Retinal pigment epithelial cell (primary cell): ENCODE measurements at regions not wholly inside any gene's neighbourhood (a gene's known extent, or its start where the extent isn't known, plus 50 kb on each side); places are given as distances from the start of the nearest gene placed in this dataset.
"Not testable (repeated sequence)": the region's sequence is repeated elsewhere in the genome, so short reads cannot be mapped to it uniquely, and the experiment has no call there.

Experiments
- DNase-seq: peaks from one replicate; pipeline ENCODE4 v3.0.0-alpha.2; 2010; ENCODE audit warnings: low read depth
- H3K4me3 ChIP-seq: 2 replicates; pipeline ENCODE4 v1.5.1; 2011; ENCODE audit warnings: mild to moderate bottlenecking, low read length, control low read depth, moderate library complexity
- TF ChIP-seq, protein P1 (sequence below): conservative IDR thresholded peaks from 2 replicates; pipeline ENCODE4 v1.5.1; 2011; ENCODE audit warnings: low read depth, low read length, control low read depth, inconsistent platforms

DNA sequence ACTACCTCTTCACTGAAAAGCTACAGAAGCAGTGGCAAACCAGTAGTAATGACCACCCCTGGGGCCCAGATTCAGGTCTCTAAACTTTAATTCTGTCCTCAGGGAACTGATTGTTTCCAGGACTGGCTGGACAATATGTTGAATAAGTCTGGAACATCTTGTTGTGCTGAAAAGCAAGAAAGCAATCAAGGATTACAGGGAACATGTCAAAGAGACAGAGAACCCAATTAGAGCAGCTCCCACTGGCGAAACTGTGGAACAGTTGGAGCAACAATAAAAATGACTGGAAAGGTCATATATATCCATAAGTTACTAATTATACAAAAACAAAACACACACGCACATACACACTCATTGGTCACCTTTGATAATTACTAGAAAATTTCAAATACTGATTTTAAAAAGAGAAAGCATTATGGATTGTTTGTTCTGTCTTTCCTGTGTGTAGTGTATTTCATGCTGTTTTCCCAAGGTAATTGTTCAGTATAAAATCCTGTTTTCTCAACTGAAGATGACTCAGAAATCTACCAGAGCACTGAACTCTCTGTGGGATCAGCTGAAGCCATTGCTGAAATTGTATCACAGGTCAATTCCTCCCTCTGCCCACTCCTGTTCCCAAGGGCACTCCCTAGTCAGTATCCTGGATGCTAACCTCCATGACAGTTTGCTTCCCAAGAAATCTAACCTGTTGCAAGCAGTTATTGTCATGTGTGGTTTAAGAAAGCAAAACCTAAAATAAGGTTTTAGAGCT lies 83.6 kb upstream of the RGS1 start:
- TF ChIP-seq, protein P1, sequence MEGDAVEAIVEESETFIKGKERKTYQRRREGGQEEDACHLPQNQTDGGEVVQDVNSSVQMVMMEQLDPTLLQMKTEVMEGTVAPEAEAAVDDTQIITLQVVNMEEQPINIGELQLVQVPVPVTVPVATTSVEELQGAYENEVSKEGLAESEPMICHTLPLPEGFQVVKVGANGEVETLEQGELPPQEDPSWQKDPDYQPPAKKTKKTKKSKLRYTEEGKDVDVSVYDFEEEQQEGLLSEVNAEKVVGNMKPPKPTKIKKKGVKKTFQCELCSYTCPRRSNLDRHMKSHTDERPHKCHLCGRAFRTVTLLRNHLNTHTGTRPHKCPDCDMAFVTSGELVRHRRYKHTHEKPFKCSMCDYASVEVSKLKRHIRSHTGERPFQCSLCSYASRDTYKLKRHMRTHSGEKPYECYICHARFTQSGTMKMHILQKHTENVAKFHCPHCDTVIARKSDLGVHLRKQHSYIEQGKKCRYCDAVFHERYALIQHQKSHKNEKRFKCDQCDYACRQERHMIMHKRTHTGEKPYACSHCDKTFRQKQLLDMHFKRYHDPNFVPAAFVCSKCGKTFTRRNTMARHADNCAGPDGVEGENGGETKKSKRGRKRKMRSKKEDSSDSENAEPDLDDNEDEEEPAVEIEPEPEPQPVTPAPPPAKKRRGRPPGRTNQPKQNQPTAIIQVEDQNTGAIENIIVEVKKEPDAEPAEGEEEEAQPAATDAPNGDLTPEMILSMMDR, result no peak
- no peak overlapping the region for H3K4me3 ChIP-seq
- no peak for DNase-seq

DNA sequence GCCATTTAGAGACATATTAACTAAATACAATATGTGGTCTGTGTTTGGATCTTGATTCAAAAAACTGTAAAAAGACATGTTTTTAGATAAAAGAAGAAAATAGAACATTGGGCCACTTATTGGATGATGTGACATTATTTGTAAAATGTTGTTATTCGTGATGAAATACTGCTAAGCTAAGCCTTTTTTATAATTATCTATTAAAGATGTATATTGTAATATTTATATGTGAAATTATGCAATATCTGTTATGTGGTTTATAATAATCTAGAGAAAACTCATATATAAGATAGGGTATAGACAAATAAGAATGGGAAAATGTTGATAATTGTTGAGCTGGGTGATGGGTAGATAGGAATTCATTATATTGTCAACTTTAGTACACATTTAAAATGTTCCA lies 82.0 kb upstream of the RGS1 start:
- TF ChIP-seq, protein P1, result no peak
- DNase-seq, result no peak
- no peak overlapping the region for H3K4me3 ChIP-seq

DNA sequence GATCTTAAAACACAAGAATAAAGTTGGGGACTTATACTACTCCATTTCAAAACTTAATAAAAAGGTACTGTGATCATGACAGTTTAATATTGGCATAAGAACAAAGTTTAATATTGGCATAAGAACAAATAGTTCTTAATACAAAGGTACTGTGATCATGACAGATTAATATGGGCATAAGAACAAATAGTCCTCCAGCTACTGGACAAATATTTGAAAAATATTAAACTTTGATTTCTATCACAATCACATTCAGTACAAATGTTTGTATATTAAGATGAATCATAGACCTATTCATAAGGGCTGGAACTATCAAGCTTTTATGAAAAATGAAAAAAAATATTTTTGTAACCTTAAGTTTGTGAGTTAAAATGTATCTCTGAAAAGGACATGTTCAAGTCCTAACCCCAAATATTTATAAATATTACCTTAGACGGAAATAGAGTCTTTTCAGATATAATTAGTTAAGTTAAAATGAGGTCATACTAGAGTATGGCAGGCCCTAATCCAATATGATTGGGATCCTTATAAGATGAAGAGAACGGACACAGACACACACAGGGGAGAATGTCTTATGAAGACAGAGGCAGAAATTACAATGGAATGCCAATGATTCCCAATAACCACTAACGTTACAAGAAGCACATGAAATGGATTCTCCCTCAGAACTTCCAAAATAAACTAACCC lies 79.1 kb upstream of the RGS1 start:
- H3K4me3 ChIP-seq, result no peak overlapping the region
- TF ChIP-seq, protein P1, result no peak
- DNase-seq, result no peak

DNA sequence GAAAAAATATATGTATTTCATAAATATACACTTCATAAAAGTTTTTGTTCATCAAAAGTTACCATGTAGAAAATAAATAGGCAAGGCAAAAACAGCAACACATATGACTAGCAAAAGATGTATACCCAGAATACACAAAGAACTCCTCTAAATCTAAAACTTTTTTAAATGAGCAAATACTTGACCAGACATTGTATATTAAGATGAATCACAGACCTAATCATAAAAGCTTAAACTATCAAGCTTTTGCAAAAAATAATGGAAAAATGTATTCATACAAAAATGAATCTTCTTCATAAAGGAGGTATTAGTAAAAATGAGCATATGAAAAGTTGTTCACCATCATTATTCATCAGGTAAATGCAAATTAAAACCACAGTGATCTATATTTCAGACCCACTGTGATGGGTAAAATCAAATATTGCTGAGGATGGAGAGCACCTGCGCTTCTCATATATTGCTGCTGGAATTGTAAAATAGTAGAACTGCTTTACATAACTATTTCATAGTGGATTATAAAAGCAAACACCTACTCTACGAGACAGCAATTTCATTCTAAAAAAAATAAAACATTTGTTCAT lies 78.3 kb upstream of the RGS1 start:
- no peak for DNase-seq
- TF ChIP-seq, protein P1, result no peak
- no peak overlapping the region for H3K4me3 ChIP-seq

DNA sequence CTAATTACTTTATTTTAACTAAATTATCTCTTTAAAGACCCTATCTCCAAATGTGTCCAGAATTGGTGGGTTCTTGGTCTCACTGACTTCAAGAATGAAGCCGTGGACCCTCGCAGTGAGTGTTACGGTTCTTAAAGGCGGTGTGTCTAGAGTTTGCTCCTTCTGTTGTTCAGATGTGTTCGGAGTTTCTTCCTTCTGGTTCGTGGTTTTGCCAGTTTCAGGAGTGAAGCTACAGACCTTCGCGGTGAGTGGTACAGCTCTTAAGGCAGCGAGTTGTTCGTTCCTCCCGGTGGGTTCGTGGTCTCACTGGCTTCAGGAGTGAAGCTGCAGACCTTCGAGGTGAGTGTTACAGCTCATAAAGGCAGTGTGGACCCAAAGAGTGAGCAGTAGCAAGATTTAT lies 77.5 kb upstream of the RGS1 start:
- not testable (repeated sequence) for DNase-seq, H3K4me3 ChIP-seq

DNA sequence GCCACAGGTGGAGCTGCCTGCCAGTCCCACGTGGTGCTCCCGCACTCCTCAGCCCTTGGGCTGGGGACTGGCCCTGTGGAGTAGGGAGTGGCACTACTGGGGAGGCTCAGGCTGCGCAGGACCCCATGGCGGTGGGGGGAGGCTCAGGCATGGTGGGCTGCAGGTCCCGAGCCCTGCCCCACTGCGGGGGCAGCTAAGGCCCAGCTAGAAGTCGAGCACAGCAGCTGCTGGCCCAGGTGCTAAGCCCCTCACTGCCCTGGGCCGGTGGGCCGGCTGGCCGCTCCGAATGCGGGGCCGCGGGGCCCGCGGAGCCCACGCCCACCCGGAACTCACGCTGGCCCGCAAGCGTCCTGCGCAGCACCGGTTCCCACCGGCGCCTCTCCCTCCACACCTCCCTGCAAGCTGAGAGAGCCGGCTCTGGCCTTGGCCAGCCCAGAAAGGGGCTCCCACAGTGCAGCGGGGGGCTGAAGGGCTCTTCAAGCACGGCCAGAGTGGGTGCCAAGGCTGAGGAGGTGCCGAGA lies 76.5 kb upstream of the RGS1 start:
- DNase-seq, H3K4me3 ChIP-seq: not testable (repeated sequence)

DNA sequence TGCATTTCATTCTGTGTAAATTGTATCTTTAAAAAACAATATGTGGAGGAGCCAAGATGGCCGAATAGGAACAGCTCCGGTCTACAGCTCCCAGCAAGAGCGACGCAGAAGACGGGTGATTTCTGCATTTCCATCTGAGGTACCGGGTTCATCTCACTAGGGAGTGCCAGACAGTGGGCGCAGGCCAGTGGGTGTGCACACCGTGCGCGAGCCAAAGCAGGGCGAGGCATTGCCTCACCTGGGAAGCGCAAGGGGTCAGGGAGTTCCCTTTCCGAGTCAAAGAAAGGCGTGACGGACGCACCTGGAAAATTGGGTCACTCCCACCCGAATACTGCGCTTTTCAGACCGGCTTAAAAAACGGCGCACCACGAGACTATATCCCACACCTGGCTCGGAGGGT lies 75.0 kb upstream of the RGS1 start:
- not testable (repeated sequence) for H3K4me3 ChIP-seq, DNase-seq

DNA sequence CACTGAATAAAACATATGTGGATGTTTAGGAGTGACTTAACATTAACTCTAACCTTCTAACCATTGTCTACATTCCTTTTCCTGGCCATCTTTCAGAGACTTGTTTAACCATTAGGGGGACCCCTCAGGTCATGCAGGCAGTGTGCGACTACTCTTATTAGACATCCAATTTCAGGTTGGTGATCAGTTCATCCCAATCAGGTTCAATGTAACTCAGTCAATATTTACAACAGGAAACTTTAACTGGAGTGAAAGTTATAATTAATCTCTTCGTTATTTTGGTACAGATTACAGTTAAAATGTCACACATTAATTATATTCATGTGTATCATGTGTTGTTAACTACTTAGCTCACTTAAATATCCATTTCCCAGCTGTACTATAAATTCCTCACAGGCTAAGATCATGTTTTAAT lies 68.8 kb upstream of the RGS1 start:
- no peak overlapping the region for H3K4me3 ChIP-seq
- DNase-seq, result no peak
- TF ChIP-seq, protein P1, result peak; percentile 64
